Stimulated activated CD4-positive, alpha-beta T cell treated with anti-CD3 and anti-CD28 coated beads, Interleukin-15, amount 100 ng/mL, for 48 hours (primary cell): ENCODE measurements at regions not wholly inside any gene's neighbourhood (a gene's known extent, or its start where the extent isn't known, plus 50 kb on each side); places are given as distances from the start of the nearest gene placed in this dataset.

ENCODE experiments used
- DNase-seq, 2 donors: peaks; one replicate each; pipeline ENCODE4 v3.0.0-alpha.2; 2020; ENCODE audit warnings: low read depth in 2 of 2

- DNase-seq: no peak
Measured at GRCh38 chr2:181305301-181306123, 151.7 kb upstream of the ITGA4 start.

GRCh38 chr2:181306785-181307184 is 150.4 kb upstream of the ITGA4 start:
- no peak for DNase-seq

- DNase-seq: no peak
Measured at GRCh38 chr2:181307203-181307991, 149.8 kb upstream of the ITGA4 start.

GRCh38 chr2:181308766-181309515 is 148.2 kb upstream of the ITGA4 start:
- no peak for DNase-seq

- no peak for DNase-seq
Measured at GRCh38 chr2:181309586-181309985, 147.6 kb upstream of the ITGA4 start.

- no peak for DNase-seq
Measured at GRCh38 chr2:181310967-181311366, 146.2 kb upstream of the ITGA4 start.

- no peak for DNase-seq
Measured at GRCh38 chr2:181311837-181312236, 145.3 kb upstream of the ITGA4 start.

GRCh38 chr2:181312515-181312927 is 144.7 kb upstream of the ITGA4 start:
- no peak for DNase-seq

GRCh38 chr2:181313845-181314244 is 143.3 kb upstream of the ITGA4 start:
- DNase-seq: no peak

- DNase-seq: no peak
Measured at GRCh38 chr2:181314551-181314950, 142.6 kb upstream of the ITGA4 start.

GRCh38 chr2:181317511-181317910 is 139.7 kb upstream of the ITGA4 start:
- no peak for DNase-seq

GRCh38 chr2:181318504-181319280 is 138.5 kb upstream of the ITGA4 start:
- DNase-seq: no peak

- DNase-seq: no peak
Measured at GRCh38 chr2:181319286-181319685, 137.9 kb upstream of the ITGA4 start.

- no peak for DNase-seq
Measured at GRCh38 chr2:181320638-181321037, 136.5 kb upstream of the ITGA4 start.

- DNase-seq: no peak
Measured at GRCh38 chr2:181324912-181325311, 132.3 kb upstream of the ITGA4 start.

GRCh38 chr2:181326661-181327060 is 130.5 kb upstream of the ITGA4 start:
- DNase-seq: no peak

- no peak for DNase-seq
Measured at GRCh38 chr2:181330286-181330685, 126.9 kb upstream of the ITGA4 start.

- no peak for DNase-seq
Measured at GRCh38 chr2:181332044-181332605, 125.1 kb upstream of the ITGA4 start.

- DNase-seq: no peak
Measured at GRCh38 chr2:181334158-181334826, 122.9 kb upstream of the ITGA4 start.

- no peak for DNase-seq
Measured at GRCh38 chr2:181340891-181341290, 116.3 kb upstream of the ITGA4 start.
